ENCODE measurements at regions not wholly inside any gene's neighbourhood (a gene's known extent, or its start where the extent isn't known, plus 50 kb on each side); places are given as distances from the start of the nearest gene placed in this dataset.

DNA sequence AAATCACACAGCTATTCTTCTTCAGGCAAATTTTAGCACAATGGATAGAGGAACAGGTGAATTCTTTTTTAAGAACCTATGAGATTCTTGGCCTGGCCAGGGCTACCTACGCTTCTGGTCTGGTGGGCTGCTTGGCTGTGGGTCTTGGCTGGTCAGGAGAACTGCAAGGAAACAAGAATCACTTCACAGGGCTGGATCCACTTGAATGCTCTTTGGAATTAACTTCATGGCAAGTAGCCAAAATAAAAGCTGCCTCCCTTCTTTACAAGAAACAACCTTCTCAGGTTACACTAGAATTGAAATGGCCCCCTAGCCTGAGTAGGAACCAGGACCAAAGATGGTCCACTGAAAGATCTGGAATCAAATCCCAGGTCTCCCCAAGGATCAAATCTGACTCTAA, 519.1 kb downstream of the IQCM start:
- H3K36me3 ChIP-seq: no peaks in the 10 kb centered on the region
- no peak overlapping the region for H3K27ac ChIP-seq
- no peaks in the 10 kb centered on the region for H4K20me1 ChIP-seq
- no peak overlapping the region for H3K9ac ChIP-seq
- no peaks in the 10 kb centered on the region for H3K27me3 ChIP-seq
- no peak for TF ChIP-seq Cebpa-rat (IDR thresholded peaks at IDR 0.05)
- H3K4me1 ChIP-seq: no peaks in the 10 kb centered on the region
- H3K4me2 ChIP-seq: no peak overlapping the region
- H3K4me3 ChIP-seq: no peak overlapping the region
- no peaks in the 10 kb centered on the region for H3K9me3 ChIP-seq

DNA sequence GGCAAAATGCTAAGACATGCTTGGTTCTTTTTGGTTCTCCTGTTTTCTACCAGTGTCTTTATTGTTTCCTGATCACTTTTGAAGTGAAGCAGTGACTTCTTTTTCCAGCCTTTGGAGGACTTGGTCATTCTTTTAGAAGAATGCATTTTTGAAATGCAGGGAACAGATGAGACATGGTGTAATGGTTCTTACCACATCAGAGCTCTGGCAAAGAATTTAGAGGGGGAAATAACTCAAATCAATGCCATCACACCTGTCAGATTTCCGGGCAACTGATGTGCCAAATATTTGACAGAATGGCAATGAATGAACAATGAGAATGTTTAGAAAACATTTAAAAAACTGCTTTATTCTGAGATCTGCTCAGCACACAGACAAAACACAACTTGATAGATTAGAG, 519.6 kb downstream of the IQCM start:
- Histone ChIP-seq H4K20me1 (no peaks in the 10 kb centered on the region), H3K4me2 (no peak overlapping the region), H3K4me3 (no peak overlapping the region), H3K36me3 (no peaks in the 10 kb centered on the region), H3K27ac (no peak overlapping the region), H3K27me3 (no peaks in the 10 kb centered on the region), H3K9ac (no peak overlapping the region), H3K4me1 (no peaks in the 10 kb centered on the region), H3K9me3 (no peaks in the 10 kb centered on the region)
- TF ChIP-seq Cebpa-rat (IDR thresholded peaks at IDR 0.05): no peak

DNA sequence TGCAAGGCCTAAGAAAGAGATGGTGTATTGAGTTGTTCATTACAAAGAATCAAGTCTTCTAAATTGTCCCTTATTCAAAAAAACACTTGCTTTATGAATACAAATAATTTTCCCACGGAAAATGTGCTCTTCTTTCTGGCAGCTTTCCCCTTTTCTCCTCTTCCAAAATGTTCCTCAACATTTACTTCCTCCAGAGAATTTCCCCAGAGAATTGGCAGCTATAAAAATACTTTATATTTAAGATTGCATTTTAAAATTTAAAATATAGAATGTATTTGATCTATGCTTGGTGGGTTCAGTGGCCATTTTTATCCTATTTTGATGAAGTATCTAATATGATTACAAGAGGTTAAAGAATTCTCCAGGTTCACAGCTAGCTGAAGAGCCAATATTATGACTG, 521.0 kb downstream of the IQCM start:
- Histone ChIP-seq H3K36me3 (no peaks in the 10 kb centered on the region), H3K4me1 (no peaks in the 10 kb centered on the region), H3K27me3 (no peaks in the 10 kb centered on the region), H3K27ac (no peak overlapping the region), H4K20me1 (no peaks in the 10 kb centered on the region), H3K4me2 (no peak overlapping the region), H3K4me3 (no peak overlapping the region), H3K9me3 (no peaks in the 10 kb centered on the region), H3K9ac (no peak overlapping the region)
- TF ChIP-seq Cebpa-rat (IDR thresholded peaks at IDR 0.05): no peak

DNA sequence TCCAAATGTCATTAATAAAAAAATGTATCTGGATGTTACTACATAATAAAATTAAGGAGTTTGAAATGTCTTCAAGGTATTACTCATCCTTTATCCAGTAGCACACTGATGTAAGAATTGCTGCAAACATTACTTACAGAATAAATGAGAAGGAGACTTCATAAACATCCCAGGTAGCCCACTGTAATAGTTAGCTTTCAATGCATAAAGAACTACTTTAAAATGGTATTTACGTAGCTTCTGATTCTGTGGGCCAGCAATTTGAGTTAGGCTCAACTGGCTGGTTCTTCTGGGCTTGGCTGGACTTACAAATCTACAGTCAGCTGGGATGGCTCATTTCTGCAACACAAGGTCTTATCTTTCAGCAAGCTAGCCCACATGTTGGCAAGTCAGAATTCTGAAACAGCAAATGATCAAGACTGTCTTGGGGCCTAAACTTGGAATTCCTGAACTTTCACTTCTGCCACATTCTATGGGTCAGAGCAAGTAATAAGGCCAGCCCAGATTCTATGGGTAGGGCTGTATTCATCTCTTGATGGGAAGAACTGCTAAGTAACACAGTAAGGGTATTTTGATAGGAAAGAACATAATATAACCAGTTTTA, 522.5 kb downstream of the IQCM start:
- TF ChIP-seq Cebpa-rat (IDR thresholded peaks at IDR 0.05): no peak
- H3K27ac ChIP-seq: no peak overlapping the region
- H4K20me1 ChIP-seq: no peaks in the 10 kb centered on the region
- H3K4me2 ChIP-seq: no peak overlapping the region
- no peaks in the 10 kb centered on the region for H3K9me3 ChIP-seq
- H3K4me1 ChIP-seq: no peaks in the 10 kb centered on the region
- H3K4me3 ChIP-seq: no peak overlapping the region
- H3K27me3 ChIP-seq: no peaks in the 10 kb centered on the region
- no peaks in the 10 kb centered on the region for H3K36me3 ChIP-seq
- no peak overlapping the region for H3K9ac ChIP-seq

DNA sequence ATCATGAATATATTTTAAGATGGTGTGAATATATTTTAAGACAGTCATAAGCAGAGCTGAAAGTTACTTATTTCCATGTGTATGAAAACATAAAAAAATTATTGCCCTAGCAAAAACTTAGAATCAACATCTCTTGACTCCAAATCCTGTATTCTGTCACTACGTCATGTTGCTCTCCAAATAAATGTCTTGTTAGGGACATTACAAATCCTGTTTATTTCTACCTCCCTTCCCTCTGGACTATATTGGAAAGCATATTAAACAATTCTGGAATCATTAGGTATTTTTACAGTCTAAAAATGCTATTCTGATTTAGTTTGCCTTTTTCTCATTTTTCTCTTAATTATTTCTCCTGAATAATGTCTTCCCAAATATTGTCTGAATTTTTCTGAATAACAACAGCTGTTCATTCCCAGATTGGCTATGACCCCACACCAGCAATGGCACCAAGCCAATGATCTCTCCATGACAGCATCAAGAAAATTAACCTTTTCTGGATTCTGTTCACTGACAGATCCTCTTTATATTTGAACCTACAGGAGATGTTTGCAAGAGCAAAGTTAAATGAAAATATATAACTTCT, 523.1 kb downstream of the IQCM start:
- no peak overlapping the region for H3K27ac ChIP-seq
- no peaks in the 10 kb centered on the region for H4K20me1 ChIP-seq
- H3K9me3 ChIP-seq: no peaks in the 10 kb centered on the region
- H3K4me2 ChIP-seq: no peak overlapping the region
- H3K4me3 ChIP-seq: no peak overlapping the region
- TF ChIP-seq Cebpa-rat (IDR thresholded peaks at IDR 0.05): no peak
- no peaks in the 10 kb centered on the region for H3K27me3 ChIP-seq
- no peak overlapping the region for H3K9ac ChIP-seq
- H3K36me3 ChIP-seq: no peaks in the 10 kb centered on the region
- H3K4me1 ChIP-seq: no peaks in the 10 kb centered on the region

DNA sequence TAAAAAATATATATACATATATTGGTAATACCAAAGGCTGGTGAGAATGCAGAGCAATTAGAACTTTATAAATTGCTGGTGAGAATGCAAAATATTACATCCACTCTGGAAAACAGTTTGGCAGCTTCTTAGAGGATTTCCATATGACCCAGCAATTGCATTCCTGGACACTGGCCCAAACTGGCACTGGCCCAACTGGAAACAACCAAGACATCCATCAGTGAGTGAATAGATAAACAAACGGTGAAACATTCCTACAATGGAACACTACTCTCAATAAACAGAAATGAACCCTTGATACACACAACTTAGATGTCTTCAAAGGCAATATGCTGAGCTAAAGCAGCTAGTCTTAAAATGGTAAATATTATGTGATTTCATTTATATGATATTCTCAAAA, 524.2 kb downstream of the IQCM start:
- Histone ChIP-seq H3K9ac (no peak overlapping the region), H3K9me3 (no peaks in the 10 kb centered on the region), H3K27me3 (no peaks in the 10 kb centered on the region), H3K36me3 (no peaks in the 10 kb centered on the region), H3K4me3 (no peak overlapping the region), H3K4me2 (no peak overlapping the region), H3K4me1 (no peaks in the 10 kb centered on the region), H3K27ac (no peak overlapping the region), H4K20me1 (no peaks in the 10 kb centered on the region)
- no peak for TF ChIP-seq Cebpa-rat (IDR thresholded peaks at IDR 0.05)

DNA sequence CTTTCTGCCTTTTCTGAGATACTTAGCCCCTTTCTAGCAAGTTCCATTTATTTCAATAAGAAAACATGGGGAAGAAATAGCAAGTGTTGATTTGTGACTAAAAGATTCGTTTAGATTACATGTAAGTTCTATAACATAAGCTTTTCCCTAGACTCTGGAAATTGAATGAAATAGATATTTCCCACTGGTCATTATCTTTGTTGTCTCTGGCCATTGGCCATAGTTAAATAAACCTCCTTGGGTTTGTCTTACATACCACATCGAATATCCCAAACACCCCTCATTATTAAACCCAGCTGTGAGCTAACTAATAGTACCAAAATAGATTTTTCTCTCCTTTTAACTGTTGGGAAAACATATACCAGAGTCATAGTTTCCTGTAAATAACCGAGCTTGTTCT, 534.8 kb downstream of the IQCM start:
- Histone ChIP-seq H3K4me3 (no peak overlapping the region), H3K9me3 (no peaks in the 10 kb centered on the region), H3K36me3 (no peaks in the 10 kb centered on the region), H3K27ac (no peak overlapping the region), H3K9ac (no peak overlapping the region), H4K20me1 (no peaks in the 10 kb centered on the region), H3K27me3 (no peaks in the 10 kb centered on the region), H3K4me2 (no peak overlapping the region), H3K4me1 (no peaks in the 10 kb centered on the region)
- TF ChIP-seq Cebpa-rat (IDR thresholded peaks at IDR 0.05): no peak

DNA sequence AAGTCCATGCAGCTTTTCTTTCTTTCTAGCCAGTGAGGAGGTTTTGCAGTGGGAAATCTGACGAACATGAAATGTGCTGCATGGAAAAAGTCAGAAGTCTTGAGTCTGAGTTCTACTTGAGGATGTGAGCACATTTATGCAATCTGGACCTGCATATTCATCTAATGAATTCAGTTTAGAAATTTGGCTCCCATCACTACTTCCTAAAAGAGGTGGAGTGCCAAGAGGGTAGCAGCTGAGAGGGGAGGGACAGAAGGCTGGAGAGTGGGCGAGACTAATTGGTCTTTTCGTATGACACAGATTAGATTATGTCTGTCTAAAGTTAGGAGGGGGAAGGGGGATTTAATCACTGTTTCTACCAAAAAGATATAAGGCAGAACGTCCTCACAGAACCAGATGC, 535.9 kb downstream of the IQCM start:
- TF ChIP-seq Cebpa-rat (IDR thresholded peaks at IDR 0.05): no peak
- Histone ChIP-seq H4K20me1 (no peaks in the 10 kb centered on the region), H3K27ac (no peak overlapping the region), H3K36me3 (no peaks in the 10 kb centered on the region), H3K4me1 (no peaks in the 10 kb centered on the region), H3K4me2 (no peak overlapping the region), H3K27me3 (no peaks in the 10 kb centered on the region), H3K9ac (no peak overlapping the region), H3K9me3 (no peaks in the 10 kb centered on the region), H3K4me3 (no peak overlapping the region)

DNA sequence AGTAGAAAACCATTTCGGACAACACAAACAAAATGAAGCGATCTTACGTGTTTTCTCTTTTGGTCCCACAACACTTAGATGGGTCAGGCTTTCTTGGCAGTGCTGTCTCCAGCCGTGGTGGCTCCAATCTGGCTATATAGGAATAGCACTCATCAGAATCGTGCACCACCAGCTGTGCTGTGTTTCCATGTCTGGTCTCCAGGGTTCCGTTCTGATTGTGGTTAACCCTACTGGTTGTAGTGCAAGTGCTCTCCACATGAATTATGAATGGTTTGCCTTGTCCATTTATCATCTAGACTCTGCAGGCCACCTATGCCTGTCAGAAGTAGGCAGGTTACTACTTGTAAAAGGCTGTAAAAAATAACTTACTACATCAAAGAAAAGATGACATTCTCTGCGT, 536.3 kb downstream of the IQCM start:
- Histone ChIP-seq H3K4me3 (no peak overlapping the region), H3K4me1 (no peaks in the 10 kb centered on the region)
- TF ChIP-seq Cebpa-rat (IDR thresholded peaks at IDR 0.05): no peak

DNA sequence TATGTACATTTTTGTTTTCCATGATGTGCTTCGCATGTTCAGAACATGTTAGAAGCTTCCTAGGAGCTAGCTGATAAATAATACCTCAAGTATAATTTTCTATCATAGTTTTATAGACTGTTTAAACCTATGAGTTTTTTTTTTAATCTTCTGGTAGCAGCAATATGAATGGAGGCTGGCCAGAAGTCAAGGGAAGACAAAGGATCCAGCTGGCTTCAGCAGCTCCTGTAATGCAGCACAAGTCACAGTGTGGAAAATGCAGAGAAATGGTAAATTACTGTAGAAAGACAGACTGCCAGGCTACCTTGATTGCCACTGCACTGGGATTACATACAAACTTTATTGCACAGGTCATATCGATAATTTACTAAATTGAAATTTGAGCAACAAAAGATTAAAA, 537.9 kb downstream of the IQCM start:
- H3K4me3 ChIP-seq: no peak overlapping the region
- H3K27ac ChIP-seq: no peak overlapping the region
- no peaks in the 10 kb centered on the region for H3K4me1 ChIP-seq
- H3K4me2 ChIP-seq: no peak overlapping the region
- H3K9me3 ChIP-seq: no peaks in the 10 kb centered on the region
- H3K36me3 ChIP-seq: no peaks in the 10 kb centered on the region
- no peaks in the 10 kb centered on the region for H3K27me3 ChIP-seq
- H3K9ac ChIP-seq: no peak overlapping the region
- H4K20me1 ChIP-seq: no peaks in the 10 kb centered on the region
- no peak for TF ChIP-seq Cebpa-rat (IDR thresholded peaks at IDR 0.05)

More for the DNA sequence above, 536.3 kb downstream of the IQCM start:
- Histone ChIP-seq H3K27me3 (no peaks in the 10 kb centered on the region), H3K9me3 (no peaks in the 10 kb centered on the region), H3K36me3 (no peaks in the 10 kb centered on the region), H3K4me2 (no peak overlapping the region), H3K9ac (no peak overlapping the region), H4K20me1 (no peaks in the 10 kb centered on the region), H3K27ac (no peak overlapping the region)

DNA sequence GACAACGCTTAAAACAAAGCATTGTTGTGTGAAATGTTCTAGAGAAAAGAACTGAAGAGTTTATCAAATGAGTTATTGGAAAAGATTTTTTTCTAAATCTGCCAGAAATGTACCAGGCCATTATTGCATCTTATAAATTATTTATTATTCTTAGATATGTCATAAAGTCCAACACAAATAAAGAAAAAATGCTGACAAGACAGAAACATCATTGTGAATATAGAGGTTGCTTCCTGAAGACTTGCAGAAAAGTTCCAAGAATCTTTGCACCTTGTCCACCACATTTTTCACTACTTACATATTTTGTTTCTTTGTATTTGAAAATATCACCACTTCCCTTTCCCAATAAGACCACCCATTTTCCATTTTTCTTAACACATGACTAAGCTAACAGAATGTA, 545.8 kb downstream of the IQCM start:
- no peak overlapping the region for H3K27ac ChIP-seq
- no peaks in the 10 kb centered on the region for H4K20me1 ChIP-seq
- no peaks in the 10 kb centered on the region for H3K9me3 ChIP-seq
- H3K4me3 ChIP-seq: no peak overlapping the region
- H3K4me2 ChIP-seq: no peak overlapping the region
- no peaks in the 10 kb centered on the region for H3K4me1 ChIP-seq
- no peak for TF ChIP-seq Cebpa-rat (IDR thresholded peaks at IDR 0.05)
- H3K36me3 ChIP-seq: no peaks in the 10 kb centered on the region
- H3K27me3 ChIP-seq: no peaks in the 10 kb centered on the region
- H3K9ac ChIP-seq: no peak overlapping the region
